ENCODE measurements at regions not wholly inside any gene's neighbourhood (a gene's known extent, or its start where the extent isn't known, plus 50 kb on each side); places are given as distances from the start of the nearest gene placed in this dataset.

GRCh38 chr16:72240466-72240865 lies 68.5 kb upstream of the PMFBP1 start:
- H3K4me3 ChIP-seq: no peak overlapping the region
- H3K36me3 ChIP-seq: no peaks in the 10 kb centered on the region
- H3K9me3 ChIP-seq: no peaks in the 10 kb centered on the region
- no peak for TF ChIP-seq CTCF (IDR thresholded peaks at IDR 0.05)
- intact Hi-C loops (cut with DNase I; ENCODE audit: low total_unique reads): loop anchor here (5.0 kb wide), 1 partner anchor 227 kb away; no protein-coding TSS in a partner anchor
- no peak overlapping the region for H3K27ac ChIP-seq
- H3K4me1 ChIP-seq: no peaks in the 10 kb centered on the region
- no peaks in the 10 kb centered on the region for H3K27me3 ChIP-seq
- no peak for DNase-seq

- no peak overlapping the region for H3K4me3 ChIP-seq
- H3K27ac ChIP-seq: no peak overlapping the region
- intact Hi-C loops (cut with DNase I; ENCODE audit: low total_unique reads): no loop called here
- TF ChIP-seq CTCF (IDR thresholded peaks at IDR 0.05): no peak
- no peaks in the 10 kb centered on the region for H3K9me3 ChIP-seq
- no peaks in the 10 kb centered on the region for H3K36me3 ChIP-seq
- no peaks in the 10 kb centered on the region for H3K4me1 ChIP-seq
- H3K27me3 ChIP-seq: no peaks in the 10 kb centered on the region
- no peak for DNase-seq
These were observed 64.9 kb upstream of the PMFBP1 start for GRCh38 chr16:72236866-72237265.

GRCh38 chr16:72234387-72234786 lies 62.4 kb upstream of the PMFBP1 start:
- no peaks in the 10 kb centered on the region for H3K36me3 ChIP-seq
- no peaks in the 10 kb centered on the region for H3K27me3 ChIP-seq
- intact Hi-C loops (cut with DNase I; ENCODE audit: low total_unique reads): no loop called here
- H3K9me3 ChIP-seq: no peaks in the 10 kb centered on the region
- H3K4me3 ChIP-seq: no peak overlapping the region
- DNase-seq: no peak
- TF ChIP-seq CTCF (IDR thresholded peaks at IDR 0.05): no peak
- no peak overlapping the region for H3K27ac ChIP-seq
- H3K4me1 ChIP-seq: no peaks in the 10 kb centered on the region

DNA sequence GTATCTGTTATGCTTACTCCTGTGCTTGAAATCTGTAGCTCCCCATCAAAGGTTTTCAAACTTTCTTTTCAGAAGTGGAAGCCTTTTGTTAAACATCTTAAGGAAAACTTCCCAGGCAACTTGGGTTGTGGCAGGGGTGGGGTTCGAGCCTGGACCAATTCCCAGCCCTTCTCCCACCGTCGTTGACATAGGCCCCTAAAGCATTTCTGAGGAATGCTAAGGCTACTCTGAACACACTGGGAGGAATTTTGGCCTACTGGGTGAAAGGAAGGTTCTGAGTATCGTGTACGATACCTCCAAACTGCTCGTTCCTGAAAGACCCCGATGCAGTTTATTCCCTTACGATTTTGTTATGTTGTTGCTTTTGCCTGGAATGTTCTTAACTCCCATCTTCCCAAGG lies 56.1 kb upstream of the PMFBP1 start:
- Histone ChIP-seq H3K4me3 (no peak overlapping the region), H3K9me3 (no peaks in the 10 kb centered on the region), H3K27ac (no peak overlapping the region), H3K27me3 (no peaks in the 10 kb centered on the region), H3K36me3 (no peaks in the 10 kb centered on the region), H3K4me1 (no peaks in the 10 kb centered on the region)
- no peak for DNase-seq
- no peak for TF ChIP-seq CTCF (IDR thresholded peaks at IDR 0.05)
- intact Hi-C loops (cut with DNase I; ENCODE audit: low total_unique reads): no loop called here

GRCh38 chr16:72226136-72226535 lies 54.2 kb upstream of the PMFBP1 start:
- intact Hi-C loops (cut with DNase I; ENCODE audit: low total_unique reads): no loop called here
- DNase-seq: no peak

More at GRCh38 chr16:72226136-72226535, 54.2 kb upstream of the PMFBP1 start:
- no peak overlapping the region for H3K27ac ChIP-seq
- no peaks in the 10 kb centered on the region for H3K9me3 ChIP-seq
- H3K36me3 ChIP-seq: no peaks in the 10 kb centered on the region
- TF ChIP-seq CTCF (IDR thresholded peaks at IDR 0.05): no peak
- H3K4me3 ChIP-seq: no peak overlapping the region
- no peaks in the 10 kb centered on the region for H3K27me3 ChIP-seq
- no peaks in the 10 kb centered on the region for H3K4me1 ChIP-seq

Data from tibial artery (tissue), 4 donors.